Astrocyte of the spinal cord (primary cell): ENCODE measurements at regions not wholly inside any gene's neighbourhood (a gene's known extent, or its start where the extent isn't known, plus 50 kb on each side); places are given as distances from the start of the nearest gene placed in this dataset.

Experiments used
- DNase-seq: peaks from one replicate; pipeline ENCODE4 v3.0.0; 2011; ENCODE audit warnings: low read depth, low spot score
- H3K4me3 ChIP-seq: 2 replicates; pipeline ENCODE4 v1.5.1; 2011; ENCODE audit warnings: low read depth, mild to moderate bottlenecking, low read length, moderate library complexity
- CTCF ChIP-seq: IDR thresholded peaks from 2 replicates; pipeline ENCODE4 v1.5.1; 2012; ENCODE audit warnings: low read depth, mild to moderate bottlenecking, low read length, inconsistent platforms
- in situ Hi-C: cut with HindIII; loops from 2 replicates; pipeline ENCODE4 v1.10.0; 2017; ENCODE audit warnings: low sequenced_read_pairs

- no peak overlapping the region for H3K4me3 ChIP-seq
- in situ Hi-C loops = no loop called here
- TF ChIP-seq CTCF = no peak
- no peak for DNase-seq
Measured at GRCh38 chr2:103005393-103005792, 243.6 kb downstream of the TMEM182 start.

GRCh38 chr2:103007086-103007485, 245.3 kb downstream of the TMEM182 start:
- in situ Hi-C loops = no loop called here
- no peak for DNase-seq
- no peak overlapping the region for H3K4me3 ChIP-seq
- no peak for TF ChIP-seq CTCF

- in situ Hi-C loops = no loop called here
- no peak for DNase-seq
- no peak for TF ChIP-seq CTCF
- no peak overlapping the region for H3K4me3 ChIP-seq
Measured at GRCh38 chr2:103008586-103008985, 246.8 kb downstream of the TMEM182 start.

GRCh38 chr2:103009871-103010270, 248.0 kb downstream of the TMEM182 start:
- in situ Hi-C loops = no loop called here
- no peak overlapping the region for H3K4me3 ChIP-seq
- no peak for TF ChIP-seq CTCF
- DNase-seq = no peak

GRCh38 chr2:103010306-103010705, 248.5 kb downstream of the TMEM182 start:
- no peak overlapping the region for H3K4me3 ChIP-seq
- in situ Hi-C loops = no loop called here
- no peak for TF ChIP-seq CTCF
- DNase-seq = no peak

GRCh38 chr2:103010751-103011150, 248.9 kb downstream of the TMEM182 start:
- H3K4me3 ChIP-seq = no peak overlapping the region
- DNase-seq = no peak
- no peak for TF ChIP-seq CTCF
- in situ Hi-C loops = no loop called here

DNA sequence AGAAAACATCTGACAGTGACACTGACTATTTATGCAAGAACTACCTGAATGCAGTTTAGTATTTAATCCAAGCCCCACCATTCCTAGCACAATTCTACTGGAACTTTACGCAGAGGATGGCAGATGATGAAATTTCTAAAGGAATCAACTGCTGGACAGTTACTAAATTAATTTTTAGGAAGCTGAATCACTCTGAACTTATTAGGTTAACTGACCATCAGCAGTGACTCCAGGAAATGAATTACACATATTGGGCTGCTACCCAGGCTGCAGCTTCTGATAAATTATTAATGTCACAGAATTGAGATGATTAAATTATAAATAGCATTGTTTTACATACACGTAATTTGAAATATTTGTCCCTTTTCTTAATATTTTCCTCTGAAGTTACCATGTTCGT, 250.8 kb downstream of the TMEM182 start:
- TF ChIP-seq CTCF = no peak
- H3K4me3 ChIP-seq = no peak overlapping the region
- no peak for DNase-seq
- in situ Hi-C loops = no loop called here
